Fibroblast of pulmonary artery (primary cell): ENCODE measurements at regions not wholly inside any gene's neighbourhood (a gene's known extent, or its start where the extent isn't known, plus 50 kb on each side); places are given as distances from the start of the nearest gene placed in this dataset.

ENCODE experiments used
- DNase-seq: peaks from one replicate; pipeline ENCODE4 v3.0.0-alpha.2; 2010; ENCODE audit warnings: low read depth
- H3K4me3 ChIP-seq: replicated peaks from 2 replicates; pipeline ENCODE4 v1.5.1; 2011; ENCODE audit warnings: low read depth, mild to moderate bottlenecking, control low read depth, low read length, moderate library complexity
- CTCF ChIP-seq: IDR thresholded peaks from 2 replicates; pipeline ENCODE4 v1.5.1; 2011; ENCODE audit warnings: mild to moderate bottlenecking, control low read depth, low read length, inconsistent platforms; ENCODE audit errors: missing control alignments

GRCh38 chr10:117078168-117078837, 59.8 kb downstream of the VAX1 start:
- DNase-seq: no peak
- TF ChIP-seq CTCF: no peak
- H3K4me3 ChIP-seq: no peak overlapping the region

DNA sequence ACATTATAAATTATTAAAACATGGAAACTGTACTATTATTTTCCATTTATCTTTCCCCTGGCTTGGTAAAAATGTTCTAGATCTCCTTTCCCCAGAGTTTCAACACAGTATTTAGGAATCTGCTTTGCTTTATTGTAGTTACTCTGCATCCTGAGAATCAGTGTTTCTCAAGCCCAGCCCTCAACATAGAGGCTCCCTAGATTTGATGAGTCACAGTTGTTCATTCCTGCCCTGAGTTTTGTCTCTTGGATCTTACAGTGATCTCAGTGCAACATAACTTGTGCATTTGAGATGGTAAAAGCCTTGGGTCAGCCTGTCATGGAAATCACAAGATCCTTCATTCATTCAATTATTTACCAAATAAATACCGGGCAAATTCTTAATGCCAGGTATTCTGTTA, 63.0 kb downstream of the VAX1 start:
- DNase-seq: peak; percentile 4
- no peak for TF ChIP-seq CTCF
- no peak overlapping the region for H3K4me3 ChIP-seq

GRCh38 chr10:117074621-117075020, 63.4 kb downstream of the VAX1 start:
- H3K4me3 ChIP-seq: no peak overlapping the region
- no peak for TF ChIP-seq CTCF
- no peak for DNase-seq

DNA sequence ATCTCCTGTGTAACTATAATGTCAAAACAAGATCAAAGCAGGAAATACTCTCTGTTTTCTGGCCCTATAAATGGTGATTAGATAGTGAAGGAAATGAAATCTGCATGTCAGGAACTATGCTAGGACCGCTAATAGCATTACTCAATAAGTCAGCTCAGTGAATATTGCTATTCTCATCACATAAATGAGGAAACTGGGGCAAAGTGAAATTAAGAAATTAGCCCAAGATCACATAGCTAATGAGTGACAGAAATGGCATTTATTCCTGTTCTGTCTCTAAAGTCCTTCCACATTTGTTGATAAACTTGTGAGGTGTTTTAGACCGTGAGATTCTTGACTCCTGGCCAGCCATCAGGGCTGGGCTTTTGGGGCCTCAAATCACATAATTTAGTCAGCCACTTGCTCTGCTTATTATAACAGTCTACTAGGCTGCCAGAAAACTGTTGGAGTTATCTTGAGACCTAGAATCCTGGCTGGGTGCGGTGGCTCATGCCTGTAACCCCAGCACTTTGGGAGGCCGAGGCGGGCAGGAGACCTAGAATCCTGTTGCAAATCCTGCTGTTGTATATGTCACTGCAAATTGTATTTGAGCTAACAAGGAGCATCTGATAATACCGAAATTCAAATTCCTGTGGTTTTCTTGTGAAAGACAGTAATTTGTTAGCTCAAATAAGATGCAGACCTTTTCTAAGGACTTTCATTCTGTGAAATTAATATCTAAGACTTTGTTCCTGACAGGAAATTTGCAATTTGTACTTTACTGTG, 66.5 kb upstream of the SHTN1 start:
- TF ChIP-seq CTCF: no peak
- no peak for DNase-seq
- no peak overlapping the region for H3K4me3 ChIP-seq
